ENCODE measurements at regions not wholly inside any gene's neighbourhood (a gene's known extent, or its start where the extent isn't known, plus 50 kb on each side); places are given as distances from the start of the nearest gene placed in this dataset.

GRCh38 chr3:163879172-163879571, 1199.1 kb downstream of the SI start:
- TF ChIP-seq, protein P1, sequence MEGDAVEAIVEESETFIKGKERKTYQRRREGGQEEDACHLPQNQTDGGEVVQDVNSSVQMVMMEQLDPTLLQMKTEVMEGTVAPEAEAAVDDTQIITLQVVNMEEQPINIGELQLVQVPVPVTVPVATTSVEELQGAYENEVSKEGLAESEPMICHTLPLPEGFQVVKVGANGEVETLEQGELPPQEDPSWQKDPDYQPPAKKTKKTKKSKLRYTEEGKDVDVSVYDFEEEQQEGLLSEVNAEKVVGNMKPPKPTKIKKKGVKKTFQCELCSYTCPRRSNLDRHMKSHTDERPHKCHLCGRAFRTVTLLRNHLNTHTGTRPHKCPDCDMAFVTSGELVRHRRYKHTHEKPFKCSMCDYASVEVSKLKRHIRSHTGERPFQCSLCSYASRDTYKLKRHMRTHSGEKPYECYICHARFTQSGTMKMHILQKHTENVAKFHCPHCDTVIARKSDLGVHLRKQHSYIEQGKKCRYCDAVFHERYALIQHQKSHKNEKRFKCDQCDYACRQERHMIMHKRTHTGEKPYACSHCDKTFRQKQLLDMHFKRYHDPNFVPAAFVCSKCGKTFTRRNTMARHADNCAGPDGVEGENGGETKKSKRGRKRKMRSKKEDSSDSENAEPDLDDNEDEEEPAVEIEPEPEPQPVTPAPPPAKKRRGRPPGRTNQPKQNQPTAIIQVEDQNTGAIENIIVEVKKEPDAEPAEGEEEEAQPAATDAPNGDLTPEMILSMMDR (IDR thresholded peaks at IDR 0.05), result no peak
- TF ChIP-seq POLR2A (IDR thresholded peaks at IDR 0.05) (no peak), POLR2AphosphoS5 (IDR thresholded peaks at IDR 0.05) (no peak)
